Activated CD8-positive, alpha-beta T cell treated with anti-CD3 and anti-CD28 coated beads for 36 hours (primary cell): ENCODE measurements at regions not wholly inside any gene's neighbourhood (a gene's known extent, or its start where the extent isn't known, plus 50 kb on each side); places are given as distances from the start of the nearest gene placed in this dataset.

Experiments
- ATAC-seq: fragments of 200-7000 bp; cut with Tn5 transposase; one replicate; pipeline ENCODE4 v1.10.0; 2021; ENCODE audit warnings: mild to moderate bottlenecking, moderate library complexity
- CTCF ChIA-PET: fragments of 350-600 bp; sonication (Branson Sonifier 250); formaldehyde crosslinking; loops from one replicate; lab custom pipeline; 2021; ENCODE audit warnings: antibody characterized with exemption; lab: Charles Lee
- POLR2A ChIA-PET: fragments of 350-600 bp; sonication (Branson Sonifier 250); formaldehyde crosslinking; loops from one replicate; lab custom pipeline; 2021; ENCODE audit warnings: antibody characterized with exemption; lab: Charles Lee
- DNase-seq: peaks from one replicate; pipeline ENCODE4 v3.0.0-alpha.2; 2020
- H3K27ac Mint-ChIP-seq: one replicate; pipeline ENCODE4 v1.8.0; 2021; ENCODE audit warnings: mild to moderate bottlenecking, mixed read lengths
- H3K27me3 Mint-ChIP-seq: one replicate; pipeline ENCODE4 v1.8.0; 2021; ENCODE audit warnings: mixed read lengths
- H3K36me3 Mint-ChIP-seq: one replicate; pipeline ENCODE4 v1.8.0; 2021; ENCODE audit warnings: low read depth, mixed read lengths
- H3K4me1 Mint-ChIP-seq: one replicate; pipeline ENCODE4 v1.8.0; 2021; ENCODE audit warnings: low read depth, mixed read lengths
- H3K4me3 Mint-ChIP-seq: one replicate; pipeline ENCODE4 v1.8.0; 2021; ENCODE audit warnings: mild to moderate bottlenecking, moderate library complexity, mixed read lengths
- H3K9me3 Mint-ChIP-seq: one replicate; pipeline ENCODE4 v1.8.0; 2021; ENCODE audit warnings: mixed read lengths
- CTCF ChIP-seq: fragments of 200-600 bp; IDR thresholded peaks from one replicate; pipeline ENCODE4 v1.8.0; 2022; ENCODE audit warnings: antibody characterized with exemption, mild to moderate bottlenecking
- intact Hi-C: fragments of 100-400 bp; cut with micrococcal nuclease; formaldehyde crosslinking; loops from one replicate; pipeline ENCODE4 v1.10.0; 2022

GRCh38 chr13:82412749-82413148, 1469.5 kb downstream of the SLITRK1 start:
- ATAC-seq: no peak
- CTCF ChIA-PET: no interaction called here
- no peaks in the 10 kb centered on the region for H3K4me1 Mint-ChIP-seq
- no peaks in the 10 kb centered on the region for H3K36me3 Mint-ChIP-seq
- no peak overlapping the region for H3K4me3 Mint-ChIP-seq
- no peak for DNase-seq
- POLR2A ChIA-PET: no interaction called here
- no peak for TF ChIP-seq CTCF
- no peak overlapping the region for H3K27ac Mint-ChIP-seq
- H3K27me3 Mint-ChIP-seq: no peaks in the 10 kb centered on the region
- H3K9me3 Mint-ChIP-seq: peaks cover 5% of the 10 kb centered on the region
- intact Hi-C loops: no loop called here

GRCh38 chr13:82407321-82407720, 1475.0 kb downstream of the SLITRK1 start:
- Mint-ChIP-seq H3K27ac (no peak overlapping the region), H3K4me3 (no peak overlapping the region), H3K36me3 (no peaks in the 10 kb centered on the region), H3K4me1 (no peaks in the 10 kb centered on the region), H3K27me3 (no peaks in the 10 kb centered on the region), H3K9me3 (peaks cover 11% of the 10 kb centered on the region)
- CTCF ChIA-PET: no interaction called here
- no peak for ATAC-seq
- POLR2A ChIA-PET: no interaction called here
- intact Hi-C loops: no loop called here
- no peak for TF ChIP-seq CTCF
- DNase-seq: no peak

GRCh38 chr13:82374719-82375118, 1507.6 kb downstream of the SLITRK1 start:
- intact Hi-C loops: no loop called here
- Mint-ChIP-seq H3K27ac (no peak overlapping the region), H3K36me3 (no peaks in the 10 kb centered on the region), H3K27me3 (no peaks in the 10 kb centered on the region), H3K9me3 (peaks cover 10% of the 10 kb centered on the region), H3K4me3 (no peak overlapping the region), H3K4me1 (no peaks in the 10 kb centered on the region)
- ChIA-PET POLR2A (no interaction called here), CTCF (no interaction called here)
- no peak for TF ChIP-seq CTCF
- no peak for ATAC-seq
- no peak for DNase-seq

GRCh38 chr13:82370316-82370715, 1512.0 kb downstream of the SLITRK1 start:
- intact Hi-C loops: no loop called here
- POLR2A ChIA-PET: no interaction called here
- no peak overlapping the region for H3K4me3 Mint-ChIP-seq
- CTCF ChIA-PET: no interaction called here
- no peak for DNase-seq
- no peak for TF ChIP-seq CTCF
- no peaks in the 10 kb centered on the region for H3K4me1 Mint-ChIP-seq
- H3K27me3 Mint-ChIP-seq: no peaks in the 10 kb centered on the region
- ATAC-seq: no peak
- H3K9me3 Mint-ChIP-seq: peaks cover 12% of the 10 kb centered on the region
- no peaks in the 10 kb centered on the region for H3K36me3 Mint-ChIP-seq
- no peak overlapping the region for H3K27ac Mint-ChIP-seq

- ATAC-seq (no peak), DNase-seq (no peak)
- Mint-ChIP-seq H3K27me3 (no peaks in the 10 kb centered on the region), H3K4me3 (no peak overlapping the region), H3K4me1 (no peaks in the 10 kb centered on the region), H3K9me3 (peaks cover 5% of the 10 kb centered on the region), H3K36me3 (no peaks in the 10 kb centered on the region), H3K27ac (no peak overlapping the region)
- ChIA-PET CTCF (no interaction called here), POLR2A (no interaction called here)
- intact Hi-C loops: no loop called here
- no peak for TF ChIP-seq CTCF
Measured at GRCh38 chr13:82364525-82364924, 1517.7 kb downstream of the SLITRK1 start.
